Neuronal stem cell (in vitro differentiated cells): ENCODE measurements at regions not wholly inside any gene's neighbourhood (a gene's known extent, or its start where the extent isn't known, plus 50 kb on each side); places are given as distances from the start of the nearest gene placed in this dataset.
A peak's percentile ranks its signal among the peaks of the same experiment; 100 is the strongest.

ENCODE experiments used
- DNase-seq: peaks from one replicate; pipeline ENCODE4 v3.0.0-alpha.2; 2013; ENCODE audit warnings: low spot score
- H2AFZ ChIP-seq: one replicate; pipeline ENCODE4 v1.6.1; 2013; ENCODE audit warnings: mild to moderate bottlenecking, low read length, inconsistent platforms
- H2AK5ac ChIP-seq: 2 replicates; pipeline ENCODE4 v1.6.1; 2013; ENCODE audit warnings: low read depth, mild to moderate bottlenecking, inconsistent platforms, low read length, moderate library complexity, mixed read lengths
- H2BK120ac ChIP-seq: 2 replicates; pipeline ENCODE4 v1.6.1; 2013; ENCODE audit warnings: low read depth, mild to moderate bottlenecking, inconsistent platforms, low read length, moderate library complexity, mixed read lengths
- H2BK12ac ChIP-seq: one replicate; pipeline ENCODE4 v1.6.1; 2013; ENCODE audit warnings: low read length, inconsistent platforms
- H2BK15ac ChIP-seq: 2 replicates; pipeline ENCODE4 v1.6.1; 2013; ENCODE audit warnings: mild to moderate bottlenecking, low read length, inconsistent platforms, mixed read lengths
- H2BK5ac ChIP-seq: one replicate; pipeline ENCODE4 v1.6.1; 2013; ENCODE audit warnings: inconsistent platforms, mild to moderate bottlenecking, low read length, moderate library complexity
- H3K14ac ChIP-seq: one replicate; pipeline ENCODE4 v1.6.1; 2013; ENCODE audit warnings: low read length, inconsistent platforms
- H3K18ac ChIP-seq: 2 replicates; pipeline ENCODE4 v1.6.1; 2013; ENCODE audit warnings: low read length, inconsistent platforms
- H3K23ac ChIP-seq: 2 replicates; pipeline ENCODE4 v1.6.1; 2013; ENCODE audit warnings: low read depth, mild to moderate bottlenecking, mixed read lengths, low read length, inconsistent platforms; ENCODE audit not compliant: poor library complexity
- H3K27ac ChIP-seq: replicated peaks from 3 replicates; pipeline ENCODE4 v1.5.1; 2013; ENCODE audit warnings: low read length, inconsistent platforms
- H3K27me3 ChIP-seq, 3 experiments: 2 replicates each; pipeline ENCODE4 v1.6.1; 2013; ENCODE audit warnings: low read length in 3 of 3, mild to moderate bottlenecking in 2 of 3, inconsistent platforms in 1 of 3, low read depth in 1 of 3, mixed read lengths in 1 of 3, moderate library complexity in 1 of 3; ENCODE audit not compliant: control insufficient read depth in 3 of 3, insufficient read depth in 3 of 3
- H3K36me3 ChIP-seq, 2 donors: replicated peaks in 1 of 2; 2 replicates each; pipeline ENCODE4 v1.6.1; 2013; ENCODE audit warnings: low read length in 2 of 2; ENCODE audit not compliant: control insufficient read depth in 2 of 2, insufficient read depth in 2 of 2
- H3K4ac ChIP-seq: 2 replicates; pipeline ENCODE4 v1.6.1; 2013; ENCODE audit warnings: inconsistent platforms, mild to moderate bottlenecking, low read length, moderate library complexity
- H3K4me1 ChIP-seq, 2 donors: 1 replicate in 1 of 2; 2 replicates in 1 of 2; pipeline ENCODE4 v1.6.1; 2013; ENCODE audit warnings: low read length in 2 of 2, low read depth in 1 of 2; ENCODE audit not compliant: control insufficient read depth in 2 of 2, insufficient read depth in 1 of 2
- H3K4me2 ChIP-seq: one replicate; pipeline ENCODE4 v1.6.1; 2013; ENCODE audit warnings: mild to moderate bottlenecking, low read length, inconsistent platforms; ENCODE audit not compliant: insufficient read depth, poor library complexity, severe bottlenecking
- H3K4me3 ChIP-seq, 2 donors: 2 replicates each; pipeline ENCODE4 v1.5.1; 2013; ENCODE audit warnings: low read length in 2 of 2, mild to moderate bottlenecking in 2 of 2, inconsistent platforms in 1 of 2, moderate library complexity in 1 of 2
- H3K79me1 ChIP-seq: one replicate; pipeline ENCODE4 v1.6.1; 2013; ENCODE audit warnings: low read depth, mild to moderate bottlenecking, inconsistent platforms, low read length, moderate library complexity
- H3K9ac ChIP-seq: one replicate; pipeline ENCODE4 v1.6.1; 2013; ENCODE audit warnings: mild to moderate bottlenecking, low read depth, low read length, inconsistent platforms; ENCODE audit not compliant: poor library complexity
- H3K9me3 ChIP-seq, 2 donors: replicated peaks in 1 of 2; 2 replicates each; pipeline versions ENCODE3 to v1.6.1; 2013; ENCODE audit warnings: low read length in 2 of 2, mild to moderate bottlenecking in 2 of 2, inconsistent platforms in 1 of 2, low read depth in 1 of 2, mixed read lengths in 1 of 2, moderate library complexity in 1 of 2; ENCODE audit not compliant: control insufficient read depth in 2 of 2, insufficient read depth in 1 of 2
- H4K8ac ChIP-seq: one replicate; pipeline ENCODE4 v1.6.1; 2013; ENCODE audit warnings: low read depth, mild to moderate bottlenecking, inconsistent platforms, low read length, moderate library complexity
- H4K91ac ChIP-seq: one replicate; pipeline ENCODE4 v1.6.1; 2013; ENCODE audit warnings: low read length, low read depth, mild to moderate bottlenecking, inconsistent platforms; ENCODE audit not compliant: poor library complexity
- WGBS, 2 donors: extraction: QIAGEN DNeasy Blood & Tissue Kit; methylation state at CpG; one replicate each; pipeline ENCODE4 v1.1.7; 2013; ENCODE audit warnings: missing lambda C conversion rate in 2 of 2, mixed read lengths in 1 of 2; ENCODE audit not compliant: insufficient read length in 2 of 2, insufficient replicate concordance in 1 of 2; ENCODE audit errors: extremely low coverage in 2 of 2; 5-methylcytosine and 5-hydroxymethylcytosine counted together

GRCh38 chr5:106843812-106844416 is 826.8 kb downstream of the EFNA5 start:
- Histone ChIP-seq H4K91ac (no peak overlapping the region), H2BK12ac (no peak overlapping the region), H2AFZ (peak overlapping the region; percentile 18), H3K79me1 (no peaks in the 10 kb centered on the region), H3K4me2 (no peak overlapping the region), H3K18ac (no peak overlapping the region), H2BK120ac (no peak overlapping the region), H3K14ac (no peak overlapping the region), H3K36me3 (no peaks in the 10 kb centered on the region), H3K23ac (no peak overlapping the region), H3K27me3 (no peaks in the 10 kb centered on the region), H2BK5ac (no peak overlapping the region), H3K4ac (no peak overlapping the region), H2BK15ac (no peak overlapping the region), H3K4me3 (no peak overlapping the region), H4K8ac (no peak overlapping the region), H3K9me3 (no peaks in the 10 kb centered on the region), H2AK5ac (no peak overlapping the region), H3K9ac (no peak overlapping the region), H3K27ac (no peak overlapping the region), H3K4me1 (no peaks in the 10 kb centered on the region)
- DNase-seq, result no peak
- WGBS, 2 donors, result no CpG with 5 or more reads among the region's 4 CpGs

- Histone ChIP-seq H2AFZ (no peak overlapping the region), H3K4me3 (no peak overlapping the region), H3K9me3 (no peaks in the 10 kb centered on the region), H3K36me3 (no peaks in the 10 kb centered on the region), H3K9ac (no peak overlapping the region), H4K91ac (no peak overlapping the region), H3K27ac (no peak overlapping the region), H3K18ac (no peak overlapping the region), H2BK5ac (no peak overlapping the region), H2BK12ac (no peak overlapping the region), H3K4ac (no peak overlapping the region), H3K4me1 (no peaks in the 10 kb centered on the region), H3K79me1 (no peaks in the 10 kb centered on the region), H2BK120ac (no peak overlapping the region), H4K8ac (no peak overlapping the region), H2BK15ac (no peak overlapping the region), H2AK5ac (no peak overlapping the region), H3K23ac (no peak overlapping the region), H3K14ac (no peak overlapping the region), H3K4me2 (no peak overlapping the region), H3K27me3 (no peaks in the 10 kb centered on the region)
- WGBS, 2 donors, result no CpG with 5 or more reads among the region's 3 CpGs
- no peak for DNase-seq
Observed at GRCh38 chr5:106833517-106833916, 837.2 kb downstream of the EFNA5 start.

- Histone ChIP-seq H3K14ac (no peak overlapping the region), H3K9ac (no peak overlapping the region), H3K36me3 (no peaks in the 10 kb centered on the region), H2AK5ac (no peak overlapping the region), H4K8ac (no peak overlapping the region), H3K27me3 (no peaks in the 10 kb centered on the region), H2BK120ac (no peak overlapping the region), H2AFZ (no peak overlapping the region), H3K4me3 (no peak overlapping the region), H3K27ac (no peak overlapping the region), H3K4me2 (no peak overlapping the region), H4K91ac (no peak overlapping the region), H2BK12ac (no peak overlapping the region), H3K23ac (no peak overlapping the region), H2BK5ac (no peak overlapping the region), H3K9me3 (no peaks in the 10 kb centered on the region), H3K18ac (no peak overlapping the region), H3K4me1 (no peaks in the 10 kb centered on the region), H2BK15ac (no peak overlapping the region), H3K4ac (no peak overlapping the region), H3K79me1 (no peaks in the 10 kb centered on the region)
- no CpG with 5 or more reads among the region's 1 CpG for WGBS, 2 donors
- DNase-seq, result no peak
Observed at GRCh38 chr5:106827061-106827460, 843.7 kb downstream of the EFNA5 start.

- Histone ChIP-seq H3K14ac (no peak overlapping the region), H3K9ac (no peak overlapping the region), H3K4me1 (no peaks in the 10 kb centered on the region), H3K36me3 (no peaks in the 10 kb centered on the region), H3K23ac (no peak overlapping the region), H3K4me3 (no peak overlapping the region), H3K4me2 (no peak overlapping the region), H2BK5ac (no peak overlapping the region), H3K27me3 (no peaks in the 10 kb centered on the region), H2AK5ac (no peak overlapping the region), H3K18ac (no peak overlapping the region), H3K4ac (no peak overlapping the region), H2BK15ac (no peak overlapping the region), H3K79me1 (no peaks in the 10 kb centered on the region), H4K8ac (no peak overlapping the region), H4K91ac (no peak overlapping the region), H3K9me3 (no peaks in the 10 kb centered on the region), H3K27ac (no peak overlapping the region), H2AFZ (no peak overlapping the region), H2BK12ac (no peak overlapping the region), H2BK120ac (no peak overlapping the region)
- DNase-seq, result no peak
- no CpG with 5 or more reads among the region's 2 CpGs for WGBS, 2 donors
Observed at GRCh38 chr5:106825374-106825773, 845.4 kb downstream of the EFNA5 start.
